ENCODE measurements at regions not wholly inside any gene's neighbourhood (a gene's known extent, or its start where the extent isn't known, plus 50 kb on each side); places are given as distances from the start of the nearest gene placed in this dataset.

GRCh38 chr10:4662576-4663161 lies 163.3 kb upstream of the AKR1E2 start:
- ATAC-seq = no peak
- Mint-ChIP-seq H3K9me3 (peaks cover 0 to 2% (median 0%) of the 10 kb centered on the region in 9 donors), H3K4me3 (no peak overlapping the region), H3K27ac (no peak overlapping the region), H3K27me3 (peaks cover 1 to 12% (median 2%) of the 10 kb centered on the region in 5 donors), H3K4me1 (peaks cover 0 to 9% (median 0%) of the 10 kb centered on the region in 4 donors), H3K36me3 (no peaks in the 10 kb centered on the region)
- POLR2A ChIA-PET = no interaction called here
- no peak for DNase-seq

DNA sequence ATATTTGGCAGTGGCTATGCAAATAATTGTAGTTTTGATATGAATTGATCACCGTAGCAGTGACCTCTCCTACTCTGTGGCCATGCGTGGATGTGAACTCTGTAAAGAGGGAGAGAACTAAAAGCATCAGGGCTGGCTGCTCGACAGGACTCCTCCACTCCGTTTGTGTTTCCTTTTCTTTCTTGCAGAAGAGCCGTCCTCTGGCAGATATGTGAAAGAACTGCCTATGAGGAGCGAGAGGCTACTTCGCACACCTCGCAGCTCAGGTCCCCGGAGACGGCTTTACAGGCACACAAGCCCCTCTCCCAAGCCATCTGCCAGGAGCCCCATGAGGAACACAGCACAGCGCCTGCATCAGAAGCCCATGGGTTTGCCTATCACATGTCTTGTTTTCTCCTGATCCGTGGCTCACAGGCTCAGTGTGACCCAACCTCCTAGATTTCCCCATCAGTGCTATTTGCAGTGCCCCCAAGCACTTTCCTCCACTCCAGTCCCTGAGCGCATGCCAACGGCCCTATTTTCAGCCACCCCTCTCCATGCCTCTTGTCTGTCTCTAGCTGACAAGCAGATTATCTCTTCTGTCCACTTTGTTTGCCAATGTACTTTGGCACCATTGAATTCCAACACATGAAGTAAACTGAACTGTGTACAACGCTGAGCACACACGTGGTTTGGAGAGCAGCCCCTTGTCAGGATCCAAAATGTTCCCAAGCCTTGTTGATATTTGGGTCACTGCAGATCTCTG lies 164.3 kb upstream of the AKR1E2 start:
- H3K27me3 Mint-ChIP-seq = peaks cover 2 to 12% (median 3%) of the 10 kb centered on the region in 5 donors
- H3K9me3 Mint-ChIP-seq = no peaks in the 10 kb centered on the region
- POLR2A ChIA-PET = no interaction called here
- no peaks in the 10 kb centered on the region for H3K36me3 Mint-ChIP-seq
- H3K27ac Mint-ChIP-seq = no peak overlapping the region
- H3K4me3 Mint-ChIP-seq = no peak overlapping the region
- no peak for ATAC-seq
- no peak for DNase-seq
- H3K4me1 Mint-ChIP-seq = peaks cover 0 to 9% (median 0%) of the 10 kb centered on the region in 4 donors

- Mint-ChIP-seq H3K9me3 (no peaks in the 10 kb centered on the region), H3K4me3 (no peak overlapping the region), H3K4me1 (peaks cover 0 to 9% (median 0%) of the 10 kb centered on the region in 4 donors), H3K27ac (no peak overlapping the region), H3K36me3 (no peaks in the 10 kb centered on the region), H3K27me3 (peaks cover 2 to 12% (median 4%) of the 10 kb centered on the region in 5 donors)
- no peak for DNase-seq
- POLR2A ChIA-PET = no interaction called here
- no peak for ATAC-seq
Observed at GRCh38 chr10:4658777-4659176, 167.2 kb upstream of the AKR1E2 start.

GRCh38 chr10:4656576-4657194 lies 169.3 kb upstream of the AKR1E2 start:
- H3K4me3 Mint-ChIP-seq = no peak overlapping the region
- peaks cover 1 to 5% (median 2%) of the 10 kb centered on the region in 5 donors for H3K27me3 Mint-ChIP-seq
- no peaks in the 10 kb centered on the region for H3K36me3 Mint-ChIP-seq
- ATAC-seq (no peak), DNase-seq (peak; percentile 10 to 68 (median 32))
- no peaks in the 10 kb centered on the region for H3K9me3 Mint-ChIP-seq
- no peak overlapping the region for H3K27ac Mint-ChIP-seq
- H3K4me1 Mint-ChIP-seq = peaks cover 0 to 4% (median 0%) of the 10 kb centered on the region in 4 donors
- POLR2A ChIA-PET = interaction anchor here (0.7 kb wide), 1 partner anchor 32 kb away, joined by 3 read pairs; no protein-coding TSS in a partner anchor

GRCh38 chr10:4655879-4656278 lies 170.1 kb upstream of the AKR1E2 start:
- Mint-ChIP-seq H3K4me1 (peaks cover 0 to 5% (median 0%) of the 10 kb centered on the region in 4 donors), H3K27me3 (peaks cover 0 to 5% (median 2%) of the 10 kb centered on the region in 5 donors), H3K36me3 (no peaks in the 10 kb centered on the region), H3K4me3 (no peak overlapping the region), H3K27ac (no peak overlapping the region), H3K9me3 (no peaks in the 10 kb centered on the region)
- DNase-seq (no peak), ATAC-seq (no peak)
- POLR2A ChIA-PET = no interaction called here

GRCh38 chr10:4655406-4655805 lies 170.6 kb upstream of the AKR1E2 start:
- no peak overlapping the region for H3K27ac Mint-ChIP-seq
- POLR2A ChIA-PET = no interaction called here
- no peaks in the 10 kb centered on the region for H3K9me3 Mint-ChIP-seq

GRCh38 chr10:4654496-4654895 lies 171.5 kb upstream of the AKR1E2 start:
- H3K27me3 Mint-ChIP-seq = peaks cover 0 to 4% (median 2%) of the 10 kb centered on the region in 5 donors
- no peak for ATAC-seq
- POLR2A ChIA-PET = no interaction called here
- no peaks in the 10 kb centered on the region for H3K9me3 Mint-ChIP-seq
- H3K27ac Mint-ChIP-seq = no peak overlapping the region
- no peaks in the 10 kb centered on the region for H3K36me3 Mint-ChIP-seq
- H3K4me1 Mint-ChIP-seq = peaks cover 0 to 5% (median 0%) of the 10 kb centered on the region in 4 donors
- no peak overlapping the region for H3K4me3 Mint-ChIP-seq
- no peak for DNase-seq

More at GRCh38 chr10:4655406-4655805, 170.6 kb upstream of the AKR1E2 start:
- peaks cover 0 to 5% (median 0%) of the 10 kb centered on the region in 4 donors for H3K4me1 Mint-ChIP-seq
- H3K27me3 Mint-ChIP-seq = peaks cover 0 to 2% (median 2%) of the 10 kb centered on the region in 5 donors
- H3K36me3 Mint-ChIP-seq = no peaks in the 10 kb centered on the region
- no peak for DNase-seq
- ATAC-seq = no peak
- no peak overlapping the region for H3K4me3 Mint-ChIP-seq

- Mint-ChIP-seq H3K4me1 (peaks cover 0 to 5% (median 0%) of the 10 kb centered on the region in 4 donors), H3K27ac (no peak overlapping the region), H3K36me3 (no peaks in the 10 kb centered on the region), H3K27me3 (peaks cover 0 to 4% (median 2%) of the 10 kb centered on the region in 5 donors), H3K4me3 (no peak overlapping the region), H3K9me3 (no peaks in the 10 kb centered on the region)
- DNase-seq (no peak), ATAC-seq (no peak)
- POLR2A ChIA-PET = no interaction called here
Observed at GRCh38 chr10:4653160-4653559, 172.8 kb upstream of the AKR1E2 start.

- H3K4me3 Mint-ChIP-seq = no peak overlapping the region
- H3K9me3 Mint-ChIP-seq = no peaks in the 10 kb centered on the region
- POLR2A ChIA-PET = no interaction called here
- no peak overlapping the region for H3K27ac Mint-ChIP-seq
- peaks cover 0 to 5% (median 0%) of the 10 kb centered on the region in 4 donors for H3K4me1 Mint-ChIP-seq
- H3K36me3 Mint-ChIP-seq = no peaks in the 10 kb centered on the region
- peaks cover 0 to 4% (median 2%) of the 10 kb centered on the region in 5 donors for H3K27me3 Mint-ChIP-seq
- ATAC-seq = no peak
- no peak for DNase-seq
Observed at GRCh38 chr10:4652111-4653010, 173.6 kb upstream of the AKR1E2 start.

- POLR2A ChIA-PET = no interaction called here
- no peak for ATAC-seq
- Mint-ChIP-seq H3K9me3 (no peaks in the 10 kb centered on the region), H3K4me1 (peaks cover 0 to 5% (median 0%) of the 10 kb centered on the region in 4 donors), H3K36me3 (no peaks in the 10 kb centered on the region), H3K4me3 (no peak overlapping the region), H3K27ac (no peak overlapping the region), H3K27me3 (peaks cover 0 to 5% (median 2%) of the 10 kb centered on the region in 5 donors)
- no peak for DNase-seq
Observed at GRCh38 chr10:4651404-4652037, 174.5 kb upstream of the AKR1E2 start.

DNA sequence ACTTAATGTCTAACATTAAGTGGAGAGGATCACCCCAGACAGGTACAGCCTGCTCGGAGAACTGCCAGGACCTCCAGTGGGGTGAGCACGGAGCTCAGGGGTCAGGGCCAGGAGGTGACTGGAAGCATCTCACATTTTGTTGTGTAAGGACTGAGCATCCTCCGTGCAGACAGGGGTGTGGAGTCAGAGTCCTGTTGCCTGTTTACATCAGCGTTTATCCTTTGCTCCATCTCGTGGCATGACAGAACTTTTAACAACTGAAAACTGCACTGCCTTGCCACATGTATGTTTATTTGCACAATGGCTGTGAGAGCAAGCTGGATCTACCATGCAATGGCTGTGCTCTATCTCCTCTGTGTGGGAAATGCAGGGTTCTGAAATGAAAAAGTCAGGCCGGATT lies 175.4 kb upstream of the AKR1E2 start:
- no peaks in the 10 kb centered on the region for H3K9me3 Mint-ChIP-seq
- H3K27ac Mint-ChIP-seq = no peak overlapping the region
- H3K27me3 Mint-ChIP-seq = peaks cover 0 to 5% (median 2%) of the 10 kb centered on the region in 5 donors
- no peaks in the 10 kb centered on the region for H3K36me3 Mint-ChIP-seq
- DNase-seq (no peak), ATAC-seq (no peak)
- H3K4me1 Mint-ChIP-seq = peaks cover 0 to 5% (median 0%) of the 10 kb centered on the region in 4 donors
- no peak overlapping the region for H3K4me3 Mint-ChIP-seq
- POLR2A ChIA-PET = no interaction called here

DNA sequence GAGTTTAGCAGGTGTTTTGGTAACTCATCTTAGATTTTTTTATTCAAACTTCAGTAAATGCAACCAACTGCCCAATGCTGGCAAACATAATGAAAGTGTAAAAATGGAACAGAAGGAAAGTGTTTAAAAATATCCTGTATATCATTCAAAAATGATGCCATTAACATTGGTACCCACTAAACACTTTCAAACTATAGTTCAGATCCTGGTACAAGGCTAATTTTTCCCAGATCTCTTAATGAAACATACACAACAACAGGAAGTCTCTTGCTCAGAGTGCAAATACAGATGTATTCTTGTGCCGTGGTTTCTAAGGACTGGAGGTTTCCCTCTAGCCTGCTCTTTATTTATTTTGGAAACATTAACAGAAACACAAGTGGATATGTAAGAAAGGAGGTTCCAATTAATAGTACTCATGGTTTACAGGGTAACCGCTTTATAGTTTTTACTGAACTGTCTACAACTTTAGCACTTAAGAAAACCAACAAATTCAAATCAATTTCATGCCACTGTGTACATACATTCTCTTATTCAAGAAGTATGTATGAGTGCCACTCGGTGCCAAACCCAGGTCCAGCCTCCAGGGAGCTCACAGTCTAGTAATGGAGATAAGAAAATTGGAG lies 176.0 kb upstream of the AKR1E2 start:
- H3K27me3 Mint-ChIP-seq = peaks cover 0 to 5% (median 2%) of the 10 kb centered on the region in 5 donors
- H3K4me3 Mint-ChIP-seq = no peak overlapping the region
- no peak overlapping the region for H3K27ac Mint-ChIP-seq
- no peak for ATAC-seq
- H3K36me3 Mint-ChIP-seq = no peaks in the 10 kb centered on the region
- DNase-seq = no peak
- H3K4me1 Mint-ChIP-seq = peaks cover 0 to 5% (median 0%) of the 10 kb centered on the region in 4 donors
- POLR2A ChIA-PET = no interaction called here
- H3K9me3 Mint-ChIP-seq = no peaks in the 10 kb centered on the region

Data from naive thymus-derived CD8-positive, alpha-beta T cell (primary cell).